ENCODE measurements at regions not wholly inside any gene's neighbourhood (a gene's known extent, or its start where the extent isn't known, plus 50 kb on each side); places are given as distances from the start of the nearest gene placed in this dataset.

GRCh38 chr5:82735160-82735789 is 341.9 kb downstream of the TMEM167A start:
- TF ChIP-seq CTCF (IDR thresholded peaks at IDR 0.05) (no peak), POLR2A (IDR thresholded peaks at IDR 0.05) (no peak)

Measured in tibial nerve (tissue), 3 donors.